ENCODE measurements at regions not wholly inside any gene's neighbourhood (a gene's known extent, or its start where the extent isn't known, plus 50 kb on each side); places are given as distances from the start of the nearest gene placed in this dataset.

DNA sequence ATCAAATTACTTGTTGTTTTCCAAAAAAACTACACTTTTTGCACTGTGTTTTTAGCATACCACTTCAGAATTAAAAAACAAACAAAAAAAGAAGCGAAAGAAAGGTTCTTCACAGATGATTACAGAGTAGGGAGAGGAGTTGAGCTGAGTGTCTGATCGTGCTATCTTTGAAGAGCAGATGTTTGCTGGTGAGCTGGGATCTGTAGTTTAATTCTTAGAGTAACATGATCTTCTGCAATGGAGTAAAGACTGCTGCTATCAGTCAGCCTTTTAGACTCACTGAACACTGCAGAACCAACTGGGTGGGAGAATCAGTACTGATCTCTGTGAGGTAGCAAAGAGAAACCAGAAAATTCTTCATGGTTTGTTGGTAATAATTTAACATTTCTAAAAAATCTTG lies 1197.8 kb upstream of the SORCS1 start:
- Mint-ChIP-seq H3K27ac (ENCODE audit: unreplicated experiment) (no peak overlapping the region), H3K9me3 (no peaks in the 10 kb centered on the region), H3K36me3 (ENCODE audit: low read depth) (no peaks in the 10 kb centered on the region), H3K4me1 (no peaks in the 10 kb centered on the region), H3K4me3 (no peak overlapping the region), H3K27me3 (ENCODE audit: low read depth) (no peaks in the 10 kb centered on the region)
- TF ChIP-seq, protein P1, sequence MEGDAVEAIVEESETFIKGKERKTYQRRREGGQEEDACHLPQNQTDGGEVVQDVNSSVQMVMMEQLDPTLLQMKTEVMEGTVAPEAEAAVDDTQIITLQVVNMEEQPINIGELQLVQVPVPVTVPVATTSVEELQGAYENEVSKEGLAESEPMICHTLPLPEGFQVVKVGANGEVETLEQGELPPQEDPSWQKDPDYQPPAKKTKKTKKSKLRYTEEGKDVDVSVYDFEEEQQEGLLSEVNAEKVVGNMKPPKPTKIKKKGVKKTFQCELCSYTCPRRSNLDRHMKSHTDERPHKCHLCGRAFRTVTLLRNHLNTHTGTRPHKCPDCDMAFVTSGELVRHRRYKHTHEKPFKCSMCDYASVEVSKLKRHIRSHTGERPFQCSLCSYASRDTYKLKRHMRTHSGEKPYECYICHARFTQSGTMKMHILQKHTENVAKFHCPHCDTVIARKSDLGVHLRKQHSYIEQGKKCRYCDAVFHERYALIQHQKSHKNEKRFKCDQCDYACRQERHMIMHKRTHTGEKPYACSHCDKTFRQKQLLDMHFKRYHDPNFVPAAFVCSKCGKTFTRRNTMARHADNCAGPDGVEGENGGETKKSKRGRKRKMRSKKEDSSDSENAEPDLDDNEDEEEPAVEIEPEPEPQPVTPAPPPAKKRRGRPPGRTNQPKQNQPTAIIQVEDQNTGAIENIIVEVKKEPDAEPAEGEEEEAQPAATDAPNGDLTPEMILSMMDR (conservative IDR thresholded peaks at IDR 0.05), result no peak
- no peak for DNase-seq (ENCODE audit: low read depth, low spot score)

DNA sequence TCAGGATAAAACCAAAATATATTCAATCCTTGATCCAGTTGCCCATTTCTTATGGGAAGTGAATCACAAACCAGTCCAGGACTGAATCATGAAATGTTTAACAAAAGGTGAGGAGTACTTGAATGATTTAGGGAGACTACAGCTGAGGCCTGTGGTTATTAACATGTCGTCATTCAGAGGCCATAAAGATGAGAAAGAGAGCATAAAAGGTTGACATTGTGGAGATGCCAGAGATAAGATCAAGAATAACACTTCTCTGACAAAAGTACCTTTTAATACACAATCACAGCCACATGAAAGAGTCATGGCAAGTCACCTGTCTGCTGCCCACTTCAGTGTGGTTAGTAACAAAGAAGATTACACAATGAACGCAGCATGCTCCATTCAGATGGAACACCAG lies 1195.7 kb upstream of the SORCS1 start:
- no peaks in the 10 kb centered on the region for H3K9me3 Mint-ChIP-seq
- H3K27ac Mint-ChIP-seq (ENCODE audit: unreplicated experiment), result no peak overlapping the region
- no peak overlapping the region for H3K4me3 Mint-ChIP-seq

DNA sequence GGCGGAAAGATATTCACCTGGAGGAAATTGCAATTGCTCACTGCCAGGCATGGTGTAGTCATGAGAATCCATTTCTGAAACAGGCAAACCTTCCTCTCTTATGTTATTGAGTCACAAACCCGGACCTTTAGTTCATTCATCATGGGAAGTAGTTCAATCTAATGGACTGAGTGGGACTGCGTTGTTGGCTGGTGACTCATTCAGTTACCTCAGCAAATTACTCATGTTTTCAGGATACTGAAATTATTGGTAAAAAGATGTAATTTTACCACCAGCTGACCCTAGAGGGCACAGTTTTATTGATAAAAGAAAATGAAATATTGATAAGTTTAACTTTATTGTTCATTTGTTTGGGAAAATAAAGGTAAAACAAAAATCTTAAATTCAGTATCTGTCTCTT lies 1194.4 kb upstream of the SORCS1 start:
- no peaks in the 10 kb centered on the region for H3K36me3 Mint-ChIP-seq (ENCODE audit: low read depth)
- no peak for DNase-seq (ENCODE audit: low read depth, low spot score)
- no peaks in the 10 kb centered on the region for H3K9me3 Mint-ChIP-seq
- no peak overlapping the region for H3K4me3 Mint-ChIP-seq
- TF ChIP-seq, protein P1 (conservative IDR thresholded peaks at IDR 0.05), result no peak
- H3K4me1 Mint-ChIP-seq, result no peaks in the 10 kb centered on the region
- H3K27me3 Mint-ChIP-seq (ENCODE audit: low read depth), result no peaks in the 10 kb centered on the region
- H3K27ac Mint-ChIP-seq (ENCODE audit: unreplicated experiment), result no peak overlapping the region

More for the DNA sequence above, 1195.7 kb upstream of the SORCS1 start:
- Mint-ChIP-seq H3K4me1 (no peaks in the 10 kb centered on the region), H3K36me3 (ENCODE audit: low read depth) (no peaks in the 10 kb centered on the region), H3K27me3 (ENCODE audit: low read depth) (no peaks in the 10 kb centered on the region)
- TF ChIP-seq, protein P1 (conservative IDR thresholded peaks at IDR 0.05), result no peak
- no peak for DNase-seq (ENCODE audit: low read depth, low spot score)

DNA sequence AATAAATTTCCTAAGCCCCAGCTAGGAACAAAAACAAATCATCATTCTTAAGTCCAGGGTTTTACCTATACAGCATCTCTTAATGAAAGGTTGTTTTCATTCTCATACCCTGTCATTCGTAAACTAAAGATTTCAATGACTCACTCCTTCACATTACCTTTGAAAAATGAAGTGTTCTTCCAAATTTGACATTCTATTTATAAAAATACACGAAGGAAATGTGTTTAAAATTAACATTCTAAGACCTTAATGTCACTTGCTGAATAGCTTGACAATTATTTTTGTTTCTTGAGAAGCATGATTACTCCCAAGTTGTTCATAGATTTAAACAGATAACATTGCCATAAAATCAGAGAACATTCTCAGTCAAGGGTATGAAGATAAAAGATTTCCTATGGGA lies 1188.3 kb upstream of the SORCS1 start:
- H3K27ac Mint-ChIP-seq (ENCODE audit: unreplicated experiment), result no peak overlapping the region
- H3K9me3 Mint-ChIP-seq, result peaks cover 4% of the 10 kb centered on the region
- H3K4me1 Mint-ChIP-seq, result no peaks in the 10 kb centered on the region

DNA sequence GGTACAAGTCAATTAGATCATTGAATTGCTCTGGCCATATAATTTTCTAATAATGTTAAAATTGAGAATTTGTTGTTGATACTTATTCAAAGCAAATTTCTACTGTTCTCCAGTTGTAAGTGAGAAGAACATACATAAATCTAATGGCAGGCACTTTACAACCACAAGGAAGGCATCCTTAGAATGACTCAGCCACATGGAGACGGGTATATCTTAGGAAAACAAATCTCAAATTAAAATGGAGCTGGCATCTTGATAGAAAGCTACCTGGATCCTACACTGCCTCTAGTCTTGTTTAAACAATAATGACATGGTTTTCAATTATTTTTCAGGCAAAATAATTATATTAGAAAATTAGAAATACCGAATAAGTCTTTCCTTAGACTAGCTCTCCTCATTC lies 1183.7 kb upstream of the SORCS1 start:
- TF ChIP-seq, protein P1 (conservative IDR thresholded peaks at IDR 0.05), result no peak
- Mint-ChIP-seq H3K4me3 (no peak overlapping the region), H3K27me3 (ENCODE audit: low read depth) (no peaks in the 10 kb centered on the region), H3K9me3 (peaks cover 4% of the 10 kb centered on the region), H3K36me3 (ENCODE audit: low read depth) (no peaks in the 10 kb centered on the region), H3K27ac (ENCODE audit: unreplicated experiment) (no peak overlapping the region), H3K4me1 (peaks cover 8% of the 10 kb centered on the region)
- no peak for DNase-seq (ENCODE audit: low read depth, low spot score)

More for the DNA sequence above, 1188.3 kb upstream of the SORCS1 start:
- Mint-ChIP-seq H3K27me3 (ENCODE audit: low read depth) (no peaks in the 10 kb centered on the region), H3K36me3 (ENCODE audit: low read depth) (no peaks in the 10 kb centered on the region), H3K4me3 (no peak overlapping the region)
- TF ChIP-seq, protein P1 (conservative IDR thresholded peaks at IDR 0.05), result no peak
- DNase-seq (ENCODE audit: low read depth, low spot score), result no peak

DNA sequence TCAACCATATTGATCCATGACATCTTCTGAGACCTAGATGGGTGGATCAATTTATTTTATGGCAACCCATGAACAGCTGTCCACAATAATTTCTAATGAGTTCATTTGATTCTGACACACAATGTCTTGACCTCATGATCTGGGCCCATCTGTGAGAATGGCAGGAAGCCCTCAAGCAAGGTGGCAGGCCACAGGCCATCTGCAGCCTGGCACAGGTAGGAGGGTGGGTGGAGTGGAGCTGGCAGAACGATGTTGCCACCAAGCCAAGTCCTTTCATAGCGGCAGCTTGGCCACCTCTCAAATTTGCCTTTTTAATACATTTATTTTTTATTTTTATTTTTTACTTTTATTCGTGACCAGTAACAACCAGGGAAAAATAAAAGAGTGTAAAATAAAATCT lies 1181.6 kb upstream of the SORCS1 start:
- TF ChIP-seq, protein P1 (conservative IDR thresholded peaks at IDR 0.05), result no peak
- Mint-ChIP-seq H3K4me1 (peaks cover 8% of the 10 kb centered on the region), H3K4me3 (no peak overlapping the region), H3K9me3 (peaks cover 7% of the 10 kb centered on the region), H3K27ac (ENCODE audit: unreplicated experiment) (no peak overlapping the region), H3K27me3 (ENCODE audit: low read depth) (no peaks in the 10 kb centered on the region), H3K36me3 (ENCODE audit: low read depth) (no peaks in the 10 kb centered on the region)
- DNase-seq (ENCODE audit: low read depth, low spot score), result no peak

All from neural crest cell (in vitro differentiated cells).